NAMALWA (cell line): ENCODE measurements at regions not wholly inside any gene's neighbourhood (a gene's known extent, or its start where the extent isn't known, plus 50 kb on each side); places are given as distances from the start of the nearest gene placed in this dataset.
"Not testable (repeated sequence)": the region's sequence is repeated elsewhere in the genome, so short reads cannot be mapped to it uniquely, and the experiment has no call there.

ENCODE experiments used
- DNase-seq: peaks from one replicate; pipeline ENCODE4 v3.0.0-alpha.2; 2015; ENCODE audit warnings: low spot score

DNA sequence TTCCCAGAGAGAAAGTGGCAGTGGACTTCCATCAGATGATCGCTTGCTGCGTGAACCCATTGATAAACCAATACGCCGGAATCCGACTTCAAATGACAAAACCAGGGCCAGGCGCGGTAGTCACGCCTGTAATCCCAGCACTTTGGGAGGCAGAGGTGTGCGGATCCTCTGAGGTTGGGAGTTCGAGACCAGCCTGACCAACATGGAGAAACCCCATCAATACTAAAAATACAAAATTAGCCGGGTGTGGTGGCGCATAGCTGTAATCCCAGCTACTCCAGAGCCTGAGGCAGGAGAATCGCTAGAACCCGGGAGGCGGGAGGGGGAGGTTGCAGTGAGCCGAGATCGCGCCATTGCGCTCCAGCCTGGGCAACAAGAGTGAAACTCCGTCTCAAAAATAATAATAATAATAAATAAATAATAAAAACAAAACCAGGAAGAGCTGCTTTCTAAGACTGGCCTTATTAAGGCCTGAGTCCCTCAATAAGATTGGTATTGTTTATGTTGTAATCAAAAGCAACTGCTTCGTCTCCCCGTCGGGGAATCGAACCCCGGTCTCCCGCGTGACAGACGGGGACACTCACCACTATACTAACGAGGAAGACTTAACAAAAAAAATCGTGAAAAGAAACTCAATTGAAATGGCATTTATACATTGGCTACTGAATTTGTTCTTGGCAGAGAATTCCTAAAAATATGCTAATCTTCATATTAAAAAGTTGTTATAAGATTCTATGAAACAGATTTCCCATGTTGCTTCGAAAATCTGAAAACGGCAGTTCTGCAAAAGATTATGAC lies 110.2 kb upstream of the ZNF184 start:
- peak; percentile 40 for DNase-seq

DNA sequence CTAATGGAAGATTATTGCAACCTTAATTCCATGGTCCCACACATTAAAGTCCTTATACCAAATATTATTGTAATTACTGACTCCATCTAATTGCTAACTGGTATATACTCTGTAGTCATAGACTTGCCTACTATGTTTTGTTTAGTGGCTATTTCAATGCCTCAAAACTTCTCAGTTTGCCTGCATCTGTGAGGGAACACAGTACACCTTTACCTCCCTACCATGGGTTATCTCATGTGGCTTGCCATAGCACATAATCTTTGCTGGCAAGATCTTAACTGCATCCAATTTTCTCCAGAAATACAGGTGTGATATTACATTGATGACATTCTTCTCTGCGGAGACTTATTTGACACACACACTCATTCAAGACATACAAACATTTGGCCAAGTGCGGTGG lies 107.1 kb upstream of the ZNF184 start:
- DNase-seq: no peak

DNA sequence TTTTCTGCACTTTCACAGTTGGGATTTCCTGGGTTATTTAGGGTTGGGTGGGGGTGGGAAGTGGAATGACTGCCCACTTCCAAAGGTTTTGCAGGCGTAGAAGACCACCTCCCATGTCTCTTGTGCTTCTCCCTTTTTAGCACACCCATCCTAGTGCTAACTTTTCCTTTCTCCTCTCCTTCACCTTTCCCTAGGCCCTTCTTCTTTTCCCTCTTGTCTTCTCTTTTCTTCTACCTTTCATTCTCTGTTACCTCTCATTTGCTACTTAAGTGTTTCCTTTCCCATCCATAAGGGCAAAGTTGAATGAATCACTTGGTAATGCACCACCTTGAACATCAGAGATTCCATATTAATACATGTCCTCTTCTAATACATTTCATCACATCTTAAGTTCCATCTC lies 105.0 kb upstream of the ZNF184 start:
- DNase-seq: no peak

GRCh38 chr6:27575594-27576361 lies 102.9 kb upstream of the ZNF184 start:
- no peak for DNase-seq

DNA sequence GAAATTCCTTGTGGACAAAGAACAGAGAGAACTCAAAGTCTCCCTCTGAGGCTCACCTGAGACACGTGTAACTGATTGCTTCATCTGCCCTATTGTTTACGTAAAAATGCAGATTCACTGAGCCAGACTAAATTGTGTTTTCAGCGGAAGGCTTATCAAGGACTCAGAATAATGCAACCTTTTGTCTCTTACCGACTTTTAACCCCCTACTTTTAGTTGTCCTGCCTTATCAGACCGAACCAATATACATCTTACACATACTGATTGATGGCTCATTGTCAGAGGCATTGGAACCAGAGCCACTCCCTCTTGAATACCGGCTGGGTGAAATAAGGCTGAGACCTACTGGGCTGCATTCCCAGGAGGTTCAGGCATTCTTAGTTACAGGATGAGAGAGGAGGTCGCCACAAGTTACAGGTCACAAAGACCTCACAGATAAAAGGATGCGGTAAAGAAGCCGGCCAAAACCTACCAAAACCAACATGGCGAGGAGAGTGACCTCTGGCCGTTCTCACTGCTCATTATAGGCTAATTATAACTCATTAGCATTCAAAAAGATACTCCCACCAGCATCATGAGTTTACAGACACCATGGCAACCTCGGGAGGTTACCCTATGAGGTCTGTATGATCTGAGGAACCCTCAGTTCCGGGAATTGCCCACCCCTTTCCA lies 95.5 kb upstream of the ZNF184 start:
- no peak for DNase-seq

- DNase-seq: no peak
Observed at GRCh38 chr6:27565839-27566779, 93.2 kb upstream of the ZNF184 start.

GRCh38 chr6:27562027-27562410 lies 89.1 kb upstream of the ZNF184 start:
- DNase-seq: no peak

DNA sequence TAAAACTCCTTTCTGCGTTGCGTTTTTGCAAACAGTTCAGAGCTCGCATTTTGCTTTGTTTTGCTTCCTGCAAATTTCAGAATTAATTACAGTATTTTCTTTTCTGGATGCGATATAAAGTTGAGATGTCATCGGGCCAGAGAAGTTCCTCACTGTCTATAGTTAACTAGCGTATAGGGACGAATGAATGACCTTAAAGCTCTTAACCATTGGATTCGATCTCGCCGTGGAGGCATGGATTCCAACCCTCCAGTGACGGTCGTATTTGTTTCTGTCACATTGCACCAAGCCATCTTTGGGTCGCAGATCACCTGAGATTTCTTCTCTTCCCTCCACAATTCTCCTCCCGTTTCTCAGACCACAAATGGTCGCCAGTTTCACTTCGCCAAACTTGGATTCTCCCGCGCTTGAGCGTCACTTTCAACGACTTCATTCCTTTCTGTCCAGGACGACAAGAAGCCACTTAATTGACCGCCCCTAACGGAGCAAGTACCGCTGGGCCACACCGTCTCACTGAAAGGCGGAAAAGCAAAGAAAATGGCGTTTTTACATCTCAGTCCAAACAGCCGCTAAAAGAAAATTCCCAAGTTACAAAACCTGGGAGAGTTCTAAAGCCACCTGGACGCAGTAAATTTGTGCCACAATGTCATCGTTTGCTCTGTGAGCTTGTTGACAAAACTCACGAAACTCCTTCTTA lies 85.3 kb upstream of the ZNF184 start:
- DNase-seq: no peak

DNA sequence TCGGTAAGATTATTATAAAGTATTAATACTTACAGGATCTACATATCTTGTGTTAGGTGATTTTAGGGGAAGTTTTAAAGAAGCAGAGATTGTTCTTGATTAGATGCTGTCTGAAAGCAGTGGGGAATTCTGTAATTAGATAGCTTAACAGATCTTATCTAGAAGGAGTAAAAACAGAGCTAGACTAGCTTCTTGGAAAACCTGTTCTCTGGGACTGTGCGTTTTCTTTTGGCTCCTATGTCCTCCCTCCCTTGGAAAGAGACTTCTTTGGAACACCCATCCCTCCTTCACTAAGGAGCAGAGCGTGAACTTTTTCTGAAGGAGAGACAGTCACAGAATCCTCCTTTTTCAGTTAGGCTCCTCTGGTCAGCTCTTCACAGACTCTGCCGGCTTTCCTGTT lies 83.5 kb upstream of the ZNF184 start:
- no peak for DNase-seq

DNA sequence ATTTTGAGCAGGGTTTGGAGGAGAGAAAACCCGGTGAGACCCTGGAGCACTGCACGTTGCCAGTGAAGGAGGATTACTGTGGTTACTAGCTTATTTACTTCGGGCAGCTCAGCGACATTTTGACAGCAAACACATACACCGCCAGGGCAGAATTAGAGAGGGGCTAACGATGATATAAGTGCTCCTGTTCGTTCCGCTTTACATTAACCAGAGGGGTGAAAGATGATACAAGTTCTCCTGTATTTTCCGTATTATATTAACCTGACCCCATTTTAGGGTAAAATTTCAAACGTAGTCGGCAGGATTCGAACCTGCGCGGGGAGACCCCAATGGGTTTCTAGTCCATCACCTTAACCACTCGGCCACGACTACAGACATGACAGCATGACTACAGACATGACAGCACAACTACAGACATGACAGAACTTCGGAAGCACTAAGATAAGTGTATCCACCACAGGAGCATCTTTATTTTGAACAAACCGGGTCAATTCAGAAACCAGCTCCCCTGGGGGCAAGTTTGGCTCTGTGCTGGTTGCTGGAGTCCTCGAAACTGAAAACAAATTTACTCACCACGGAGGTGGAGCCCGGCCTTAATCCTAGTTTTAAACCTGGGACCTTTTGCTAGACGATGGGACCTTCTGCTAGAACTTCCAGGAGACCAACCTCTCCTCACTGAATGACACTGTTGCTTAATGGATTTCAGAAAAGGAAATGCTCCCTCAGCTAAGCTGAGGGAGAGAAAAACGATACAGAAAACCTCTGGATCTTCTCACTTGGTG lies 80.4 kb upstream of the ZNF184 start:
- peak; percentile 90 for DNase-seq

- DNase-seq: no peak
Observed at GRCh38 chr6:27551607-27552006, 78.7 kb upstream of the ZNF184 start.

DNA sequence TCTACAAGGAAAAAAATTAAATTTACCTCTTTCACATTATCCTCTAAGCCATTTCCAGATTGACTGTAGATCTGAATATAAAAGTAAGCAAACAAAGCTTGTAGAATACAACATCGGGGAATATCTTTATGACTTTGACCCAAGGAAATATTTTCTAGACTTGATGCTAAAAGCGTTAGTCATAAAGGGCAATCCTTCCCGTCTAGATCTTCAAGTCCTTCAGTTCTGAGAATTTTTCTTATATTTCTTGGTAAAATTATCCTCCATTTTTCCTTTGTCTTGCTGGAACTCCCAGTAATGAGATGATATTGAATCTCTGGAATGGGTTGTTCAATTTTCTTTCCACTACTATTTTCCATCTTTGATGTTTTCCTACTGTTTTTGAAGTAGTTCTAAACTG lies 77.8 kb upstream of the ZNF184 start:
- no peak for DNase-seq

DNA sequence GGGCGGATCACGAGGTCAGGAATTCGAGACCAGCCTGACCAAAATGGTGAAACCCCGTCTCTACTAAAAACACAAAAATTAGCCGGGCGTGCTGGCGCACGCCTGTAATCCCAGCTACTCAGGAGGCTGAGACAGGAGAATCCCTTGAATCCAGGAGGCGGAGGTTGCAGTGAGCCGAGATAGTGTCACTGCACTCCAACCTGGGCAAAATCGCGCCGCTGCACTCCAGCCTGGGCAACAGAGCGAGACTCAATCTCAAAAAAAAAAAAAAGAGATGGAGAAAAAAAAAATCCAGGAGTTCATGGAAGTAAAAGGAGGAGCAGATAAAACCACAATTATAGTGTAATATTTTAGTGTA lies 76.3 kb upstream of the ZNF184 start:
- not testable (repeated sequence) for DNase-seq

GRCh38 chr6:27547157-27548075 lies 74.5 kb upstream of the ZNF184 start:
- peak; percentile 78 for DNase-seq

DNA sequence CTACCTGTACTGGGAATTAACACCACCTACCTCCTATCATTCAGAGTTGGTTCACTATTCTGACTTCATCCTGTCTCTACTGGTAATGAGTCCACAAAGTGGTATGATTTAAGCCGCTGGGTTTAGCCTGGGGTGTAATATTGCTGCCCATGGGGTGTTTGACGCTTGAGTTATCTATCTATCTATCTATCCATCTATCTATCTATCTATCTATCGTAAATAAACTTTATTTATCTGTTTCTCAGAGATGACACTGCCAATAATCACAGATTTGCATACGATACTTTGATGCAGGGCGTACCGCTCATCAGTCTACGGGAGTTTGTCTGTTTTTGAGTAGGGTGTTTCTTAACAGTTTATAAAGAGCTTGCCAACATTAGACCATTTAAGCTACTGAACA lies 73.6 kb upstream of the ZNF184 start:
- no peak for DNase-seq

DNA sequence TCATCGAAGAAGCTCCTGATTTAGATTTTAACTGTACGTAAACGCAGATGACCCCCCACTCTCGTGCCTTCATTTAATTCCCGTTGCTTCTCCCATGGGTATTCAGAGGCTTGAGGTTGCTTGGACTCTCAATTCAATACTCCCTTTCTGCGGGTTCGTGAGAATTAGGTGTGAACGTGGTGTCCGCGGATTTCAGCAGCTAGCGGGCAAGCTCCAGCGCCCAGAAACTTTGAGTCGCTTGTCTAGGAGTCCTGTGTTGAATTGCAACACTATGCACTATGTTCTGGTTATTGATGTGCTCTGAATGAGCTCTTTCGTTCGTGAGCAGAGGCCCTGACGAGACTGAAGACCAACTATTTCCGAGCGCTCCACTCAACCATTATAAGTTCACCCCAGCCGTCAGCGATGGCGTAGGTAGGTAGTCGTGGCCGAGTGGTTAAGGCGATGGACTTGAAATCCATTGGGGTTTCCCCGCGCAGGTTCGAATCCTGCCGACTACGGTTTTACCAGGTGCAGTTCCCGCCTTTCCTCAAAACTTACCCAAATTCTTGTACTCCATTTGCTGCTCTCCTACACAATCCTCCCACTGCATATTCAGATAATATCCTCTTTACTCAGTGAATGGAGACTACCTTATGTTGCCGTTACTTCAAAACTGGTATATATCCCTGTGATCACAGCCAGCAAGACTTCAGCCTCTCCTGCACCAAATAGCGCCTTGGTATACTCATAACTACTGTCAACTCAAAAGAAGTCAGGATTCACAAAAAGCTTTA lies 72.6 kb upstream of the ZNF184 start:
- DNase-seq: no peak

DNA sequence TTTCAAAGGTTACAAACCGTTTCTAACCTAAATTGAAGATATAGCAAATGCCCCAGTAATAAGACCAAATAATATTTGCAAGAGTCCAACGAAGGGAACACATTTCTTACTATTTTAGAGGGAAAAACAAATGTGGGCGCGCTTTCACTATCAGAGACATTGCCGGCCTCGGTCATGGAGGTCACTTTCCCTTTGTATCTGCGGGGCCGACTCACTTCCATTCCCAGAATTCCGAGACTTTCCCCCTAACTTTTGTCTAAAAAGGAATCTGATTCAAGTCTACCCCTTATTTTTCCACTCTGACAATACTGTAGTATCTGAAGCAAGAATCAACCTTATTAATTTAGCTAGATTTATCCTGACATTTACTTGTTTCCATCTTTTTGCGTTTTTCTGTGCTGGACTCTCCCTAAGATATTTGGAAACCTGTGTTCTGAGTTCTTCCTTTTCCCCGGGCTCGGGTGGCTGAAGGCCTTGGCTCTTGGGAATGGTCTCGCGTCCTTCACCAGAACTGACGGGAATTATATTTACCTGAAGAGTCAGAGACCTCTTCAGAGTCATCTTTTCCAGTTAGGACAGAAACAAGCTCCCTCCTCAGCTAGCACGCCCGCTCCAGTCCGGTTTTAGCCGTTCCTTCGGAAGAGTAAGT lies 71.8 kb upstream of the ZNF184 start:
- no peak for DNase-seq

GRCh38 chr6:27544135-27544534 lies 71.2 kb upstream of the ZNF184 start:
- DNase-seq: not testable (repeated sequence)
